GM10248 (cell line): ENCODE measurements at regions not wholly inside any gene's neighbourhood (a gene's known extent, or its start where the extent isn't known, plus 50 kb on each side); places are given as distances from the start of the nearest gene placed in this dataset.

Experiments
- CTCF ChIA-PET: fragments of 300-600 bp; sonication (Branson Sonifier 250); formaldehyde crosslinking; extraction: SDS; loops from one replicate; lab custom pipeline; 2021; ENCODE audit warnings: antibody characterized with exemption; lab: Yijun Ruan, JAX
- POLR2A ChIA-PET: fragments of 350-650 bp; sonication (Branson Sonifier 250); formaldehyde crosslinking; extraction: SDS; loops from one replicate; lab custom pipeline; 2020; ENCODE audit warnings: antibody characterized with exemption; lab: Yijun Ruan, JAX
- DNase-seq: peaks from one replicate; pipeline ENCODE4 v3.0.0; 2012; ENCODE audit errors: extremely low spot score
- TF ChIP-seq, protein P1 (sequence below): IDR thresholded peaks from 2 replicates; pipeline ENCODE4 v1.5.1; 2012; ENCODE audit warnings: mild to moderate bottlenecking, low read depth; ENCODE audit errors: extremely low read depth, missing control alignments, control extremely low read depth

DNA sequence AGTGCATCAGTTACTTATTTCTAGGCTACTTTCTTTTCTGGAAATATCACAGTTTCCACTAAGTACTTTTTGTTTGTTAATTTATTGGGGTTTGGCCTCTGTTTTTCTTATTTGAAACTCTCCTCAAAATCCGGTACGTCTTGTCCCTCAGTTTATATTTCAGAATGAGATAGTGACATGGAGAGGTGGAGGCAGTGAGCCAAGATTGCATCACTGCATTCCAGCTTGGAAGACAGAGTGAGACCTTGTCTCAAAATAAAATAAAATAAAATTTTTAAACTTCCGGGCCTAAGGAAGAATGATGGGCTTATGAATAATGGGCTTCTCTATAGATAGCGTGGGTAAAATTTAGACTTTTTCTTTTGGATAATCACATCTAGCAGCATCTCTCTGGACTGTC, 567.8 kb downstream of the TRIML1 start:
- ChIA-PET POLR2A (no interaction called here), CTCF (no interaction called here)
- TF ChIP-seq, protein P1, sequence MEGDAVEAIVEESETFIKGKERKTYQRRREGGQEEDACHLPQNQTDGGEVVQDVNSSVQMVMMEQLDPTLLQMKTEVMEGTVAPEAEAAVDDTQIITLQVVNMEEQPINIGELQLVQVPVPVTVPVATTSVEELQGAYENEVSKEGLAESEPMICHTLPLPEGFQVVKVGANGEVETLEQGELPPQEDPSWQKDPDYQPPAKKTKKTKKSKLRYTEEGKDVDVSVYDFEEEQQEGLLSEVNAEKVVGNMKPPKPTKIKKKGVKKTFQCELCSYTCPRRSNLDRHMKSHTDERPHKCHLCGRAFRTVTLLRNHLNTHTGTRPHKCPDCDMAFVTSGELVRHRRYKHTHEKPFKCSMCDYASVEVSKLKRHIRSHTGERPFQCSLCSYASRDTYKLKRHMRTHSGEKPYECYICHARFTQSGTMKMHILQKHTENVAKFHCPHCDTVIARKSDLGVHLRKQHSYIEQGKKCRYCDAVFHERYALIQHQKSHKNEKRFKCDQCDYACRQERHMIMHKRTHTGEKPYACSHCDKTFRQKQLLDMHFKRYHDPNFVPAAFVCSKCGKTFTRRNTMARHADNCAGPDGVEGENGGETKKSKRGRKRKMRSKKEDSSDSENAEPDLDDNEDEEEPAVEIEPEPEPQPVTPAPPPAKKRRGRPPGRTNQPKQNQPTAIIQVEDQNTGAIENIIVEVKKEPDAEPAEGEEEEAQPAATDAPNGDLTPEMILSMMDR: no peak
- no peak for DNase-seq

DNA sequence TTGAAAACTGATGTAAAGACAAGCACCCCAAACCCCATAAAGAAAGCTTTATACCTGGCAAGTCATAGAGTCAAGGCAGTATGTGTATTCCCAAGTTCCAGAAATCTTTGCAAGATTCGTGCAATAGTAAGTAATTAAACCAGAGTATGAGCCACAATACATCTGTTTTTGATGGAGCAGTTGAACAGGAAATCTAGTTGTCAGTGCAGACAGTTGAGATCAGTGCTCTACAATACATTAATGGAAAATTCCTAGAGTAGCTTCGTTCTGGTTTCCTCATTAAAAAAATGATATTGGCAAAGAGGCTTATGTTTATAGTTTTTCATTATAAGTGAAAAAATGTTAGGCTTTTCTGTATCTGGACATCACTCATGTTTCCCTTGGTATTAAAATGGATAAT, 575.3 kb downstream of the TRIML1 start:
- ChIA-PET CTCF (no interaction called here), POLR2A (no interaction called here)
- DNase-seq: no peak
- TF ChIP-seq, protein P1: no peak

DNA sequence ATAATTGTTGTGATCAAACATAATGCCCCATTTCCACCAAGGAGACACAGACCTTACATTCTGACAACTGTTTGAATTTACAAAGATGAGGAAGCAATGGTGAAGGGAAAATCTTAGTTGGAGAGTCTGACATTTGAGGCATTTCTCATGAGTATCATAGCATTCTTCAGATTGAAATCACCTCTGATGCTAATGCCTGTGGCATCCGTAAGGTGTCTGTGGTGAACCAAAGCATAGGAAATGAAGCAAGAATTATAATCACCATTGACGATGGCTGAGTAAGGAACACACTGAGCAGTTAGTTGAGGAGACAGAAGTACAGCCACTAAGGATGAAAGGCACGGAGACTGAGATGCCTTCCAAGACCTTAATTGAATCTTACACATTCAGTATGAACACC, 575.7 kb downstream of the TRIML1 start:
- POLR2A ChIA-PET: no interaction called here
- TF ChIP-seq, protein P1: no peak
- DNase-seq: no peak
- CTCF ChIA-PET: no interaction called here

DNA sequence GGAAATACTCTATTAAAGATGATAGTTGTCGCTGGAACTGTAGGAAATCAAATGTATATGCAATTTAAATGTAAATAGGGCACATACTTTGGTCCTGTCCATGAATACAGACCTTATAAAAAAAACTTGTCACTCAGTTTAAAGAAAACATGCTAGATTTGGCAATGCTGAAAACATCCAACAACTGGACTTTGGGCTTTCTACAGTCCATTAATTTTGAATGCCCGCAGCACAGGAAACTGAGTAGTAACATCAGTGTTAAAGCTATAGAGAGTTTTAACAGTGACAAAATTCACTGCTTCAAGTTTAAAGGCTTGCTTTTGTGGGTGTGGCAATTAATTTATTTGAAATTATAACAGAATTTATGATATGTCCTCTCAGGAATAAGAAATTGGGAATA, 578.4 kb downstream of the TRIML1 start:
- CTCF ChIA-PET: no interaction called here
- POLR2A ChIA-PET: no interaction called here
- TF ChIP-seq, protein P1: no peak
- no peak for DNase-seq

DNA sequence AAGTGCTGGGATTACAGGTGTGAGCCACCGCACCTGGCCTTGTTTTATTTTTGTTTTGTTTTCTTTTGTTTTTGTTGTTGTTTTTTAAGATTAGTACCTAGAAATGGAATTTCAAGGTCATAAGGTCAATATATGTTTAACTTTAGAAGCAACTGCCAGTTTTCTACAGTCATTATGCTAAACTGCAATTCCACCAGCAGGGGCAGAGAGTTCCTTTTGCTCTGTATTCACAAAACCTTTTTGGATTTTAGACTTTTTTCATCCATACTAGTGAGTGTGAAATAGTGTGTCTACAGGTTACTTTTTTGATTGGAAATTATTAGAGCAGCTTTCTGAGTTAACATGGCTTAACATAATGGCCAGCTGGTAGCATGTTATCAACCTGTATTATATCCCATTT, 580.6 kb downstream of the TRIML1 start:
- TF ChIP-seq, protein P1: no peak
- POLR2A ChIA-PET: no interaction called here
- CTCF ChIA-PET: no interaction called here
- DNase-seq: no peak

DNA sequence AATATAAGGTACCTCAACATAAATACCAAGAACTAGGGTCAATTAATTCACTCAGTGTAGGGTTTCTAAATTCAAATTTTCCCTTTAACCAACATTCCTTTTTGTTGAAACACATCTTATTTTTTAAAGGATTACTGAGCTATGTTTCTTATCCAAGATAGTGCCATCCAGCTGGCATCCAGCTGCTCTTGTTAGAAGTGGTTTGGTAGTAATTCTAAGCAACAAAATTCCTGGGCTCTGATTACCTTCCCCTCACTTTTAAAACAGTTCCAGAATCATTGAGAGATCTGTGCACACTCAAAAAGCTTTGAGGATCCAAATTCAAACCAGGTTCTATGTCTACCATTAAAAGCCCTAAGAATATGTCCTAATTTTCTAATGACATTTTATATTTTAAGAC, 583.7 kb downstream of the TRIML1 start:
- TF ChIP-seq, protein P1: no peak
- CTCF ChIA-PET: interaction anchor here (0.9 kb wide), 1 partner anchor 10 kb away, joined by 3 read pairs; no protein-coding TSS in a partner anchor
- no peak for DNase-seq
- POLR2A ChIA-PET: no interaction called here

DNA sequence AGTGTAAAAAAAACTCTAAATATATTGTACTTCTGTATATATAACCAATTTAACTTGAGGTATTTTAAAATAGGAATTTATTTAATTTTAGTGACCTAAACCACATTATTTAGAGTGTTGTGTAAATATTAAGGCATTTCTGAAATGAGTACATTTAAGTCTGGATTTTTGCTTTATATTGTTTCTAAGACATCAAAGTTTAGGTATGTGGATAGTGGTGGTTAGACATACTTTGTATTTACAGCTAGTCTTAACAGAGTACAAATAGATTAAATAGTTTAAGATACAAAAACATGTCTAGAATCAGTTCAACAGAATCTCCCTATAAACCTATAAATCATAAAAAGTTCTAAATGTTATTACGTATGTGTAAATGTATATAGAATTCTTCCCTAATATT, 588.5 kb downstream of the TRIML1 start:
- ChIA-PET CTCF (no interaction called here), POLR2A (no interaction called here)

More for the DNA sequence above, 588.5 kb downstream of the TRIML1 start:
- TF ChIP-seq, protein P1: no peak
- DNase-seq: no peak
